Activated CD8-positive, alpha-beta memory T cell treated with anti-CD3 and anti-CD28 coated beads, Interleukin-2, amount 50 U/mL, for 4 hours (primary cell): ENCODE measurements at regions not wholly inside any gene's neighbourhood (a gene's known extent, or its start where the extent isn't known, plus 50 kb on each side); places are given as distances from the start of the nearest gene placed in this dataset.

ENCODE experiments used
- DNase-seq: peaks from one replicate; pipeline ENCODE4 v3.0.0-alpha.2; 2020

GRCh38 chr2:155100261-155100660, 401.8 kb downstream of the KCNJ3 start:
- no peak for DNase-seq

- DNase-seq: no peak
Measured at GRCh38 chr2:155099784-155100183, 401.3 kb downstream of the KCNJ3 start.

- DNase-seq: no peak
Measured at GRCh38 chr2:155095613-155096012, 397.1 kb downstream of the KCNJ3 start.

- no peak for DNase-seq
Measured at GRCh38 chr2:155080373-155080772, 381.9 kb downstream of the KCNJ3 start.

GRCh38 chr2:155070489-155070888, 372.0 kb downstream of the KCNJ3 start:
- no peak for DNase-seq

GRCh38 chr2:155062922-155063258, 364.4 kb downstream of the KCNJ3 start:
- DNase-seq: no peak

GRCh38 chr2:155062250-155062921, 363.9 kb downstream of the KCNJ3 start:
- DNase-seq: no peak

- DNase-seq: no peak
Measured at GRCh38 chr2:155060896-155061295, 362.4 kb downstream of the KCNJ3 start.

GRCh38 chr2:155054712-155055111, 356.2 kb downstream of the KCNJ3 start:
- DNase-seq: no peak

GRCh38 chr2:155043097-155043496, 344.6 kb downstream of the KCNJ3 start:
- no peak for DNase-seq

- DNase-seq: no peak
Measured at GRCh38 chr2:155035308-155035707, 336.8 kb downstream of the KCNJ3 start.

GRCh38 chr2:155033652-155034051, 335.2 kb downstream of the KCNJ3 start:
- no peak for DNase-seq

- no peak for DNase-seq
Measured at GRCh38 chr2:155030296-155030695, 331.8 kb downstream of the KCNJ3 start.

GRCh38 chr2:155026651-155027174, 328.2 kb downstream of the KCNJ3 start:
- DNase-seq: no peak

GRCh38 chr2:155023674-155024073, 325.2 kb downstream of the KCNJ3 start:
- DNase-seq: no peak

GRCh38 chr2:155022531-155022930, 324.0 kb downstream of the KCNJ3 start:
- no peak for DNase-seq

GRCh38 chr2:155021618-155022017, 323.1 kb downstream of the KCNJ3 start:
- no peak for DNase-seq

- DNase-seq: no peak
Measured at GRCh38 chr2:155020246-155020645, 321.8 kb downstream of the KCNJ3 start.

- DNase-seq: no peak
Measured at GRCh38 chr2:155010925-155011324, 312.4 kb downstream of the KCNJ3 start.

- no peak for DNase-seq
Measured at GRCh38 chr2:154995361-154995760, 296.9 kb downstream of the KCNJ3 start.

- no peak for DNase-seq
Measured at GRCh38 chr2:154992826-154993225, 294.3 kb downstream of the KCNJ3 start.

- no peak for DNase-seq
Measured at GRCh38 chr2:154978710-154979109, 280.2 kb downstream of the KCNJ3 start.

GRCh38 chr2:154978244-154978643, 279.7 kb downstream of the KCNJ3 start:
- no peak for DNase-seq

- DNase-seq: no peak
Measured at GRCh38 chr2:154974041-154974440, 275.5 kb downstream of the KCNJ3 start.

- DNase-seq: no peak
Measured at GRCh38 chr2:154963511-154963910, 265.0 kb downstream of the KCNJ3 start.
